Neural crest cell (in vitro differentiated cells): ENCODE measurements at regions not wholly inside any gene's neighbourhood (a gene's known extent, or its start where the extent isn't known, plus 50 kb on each side); places are given as distances from the start of the nearest gene placed in this dataset.

ENCODE experiments used
- DNase-seq: peaks from one replicate; pipeline ENCODE4 v3.0.0; 2021; ENCODE audit warnings: low read depth, mixed read lengths, low spot score
- H3K27ac Mint-ChIP-seq: one replicate; pipeline ENCODE4 v1.8.0; 2021; ENCODE audit warnings: mild to moderate bottlenecking, mixed read lengths; ENCODE audit not compliant: unreplicated experiment
- H3K27me3 Mint-ChIP-seq: 2 replicates; pipeline ENCODE4 v1.8.0; 2021; ENCODE audit warnings: low read depth, mild to moderate bottlenecking, mixed read lengths
- H3K36me3 Mint-ChIP-seq: 2 replicates; pipeline ENCODE4 v1.8.0; 2021; ENCODE audit warnings: low read depth, mild to moderate bottlenecking, mixed read lengths
- H3K4me1 Mint-ChIP-seq: 2 replicates; pipeline ENCODE4 v1.8.0; 2021; ENCODE audit warnings: mixed read lengths
- H3K4me3 Mint-ChIP-seq: one replicate; pipeline ENCODE4 v1.8.0; 2021; ENCODE audit warnings: mild to moderate bottlenecking, mixed read lengths
- H3K9me3 Mint-ChIP-seq: 2 replicates; pipeline ENCODE4 v1.8.0; 2021; ENCODE audit warnings: mixed read lengths
- CTCF ChIP-seq: fragments of 200-600 bp; sonication (generic); conservative IDR thresholded peaks from 2 replicates; pipeline ENCODE4 v1.5.0; 2021; ENCODE audit warnings: antibody characterized with exemption, mild to moderate bottlenecking

GRCh38 chr6:169937389-169938261, 186.2 kb downstream of the ERMARD start:
- DNase-seq = no peak
- Mint-ChIP-seq H3K27me3 (peaks cover 32% of the 10 kb centered on the region), H3K4me3 (no peak overlapping the region), H3K9me3 (no peaks in the 10 kb centered on the region), H3K4me1 (peaks cover 21% of the 10 kb centered on the region), H3K36me3 (no peaks in the 10 kb centered on the region), H3K27ac (no peak overlapping the region)
- no peak for TF ChIP-seq CTCF

GRCh38 chr6:169936355-169936975, 185.0 kb downstream of the ERMARD start:
- Mint-ChIP-seq H3K4me1 (peaks cover 27% of the 10 kb centered on the region), H3K4me3 (no peak overlapping the region), H3K36me3 (no peaks in the 10 kb centered on the region), H3K27me3 (peaks cover 25% of the 10 kb centered on the region), H3K9me3 (no peaks in the 10 kb centered on the region), H3K27ac (no peak overlapping the region)
- TF ChIP-seq CTCF = no peak
- no peak for DNase-seq

- Mint-ChIP-seq H3K4me3 (no peak overlapping the region), H3K4me1 (peaks cover 24% of the 10 kb centered on the region)
Observed at GRCh38 chr6:169935861-169936260, 184.4 kb downstream of the ERMARD start.

GRCh38 chr6:169935348-169935718, 183.9 kb downstream of the ERMARD start:
- Mint-ChIP-seq H3K9me3 (no peaks in the 10 kb centered on the region), H3K36me3 (no peaks in the 10 kb centered on the region), H3K4me3 (no peak overlapping the region), H3K4me1 (peaks cover 19% of the 10 kb centered on the region), H3K27me3 (peaks cover 16% of the 10 kb centered on the region), H3K27ac (no peak overlapping the region)
- no peak for TF ChIP-seq CTCF
- DNase-seq = no peak

More at GRCh38 chr6:169935861-169936260, 184.4 kb downstream of the ERMARD start:
- TF ChIP-seq CTCF = no peak
- Mint-ChIP-seq H3K27me3 (peaks cover 19% of the 10 kb centered on the region), H3K27ac (no peak overlapping the region), H3K9me3 (no peaks in the 10 kb centered on the region), H3K36me3 (no peaks in the 10 kb centered on the region)
- DNase-seq = no peak

- H3K4me1 Mint-ChIP-seq = peaks cover 16% of the 10 kb centered on the region
- no peak overlapping the region for H3K27ac Mint-ChIP-seq
- H3K9me3 Mint-ChIP-seq = no peaks in the 10 kb centered on the region
Observed at GRCh38 chr6:169934699-169935347, 183.4 kb downstream of the ERMARD start.

More at GRCh38 chr6:169934699-169935347, 183.4 kb downstream of the ERMARD start:
- TF ChIP-seq CTCF = no peak
- Mint-ChIP-seq H3K36me3 (no peaks in the 10 kb centered on the region), H3K4me3 (no peak overlapping the region), H3K27me3 (peaks cover 16% of the 10 kb centered on the region)
- no peak for DNase-seq
